Suppressor macrophage treated with lipopolysaccharide for 4 hours (primary cell): ENCODE measurements at regions not wholly inside any gene's neighbourhood (a gene's known extent, or its start where the extent isn't known, plus 50 kb on each side); places are given as distances from the start of the nearest gene placed in this dataset.

ENCODE experiments used
- DNase-seq: peaks from one replicate; pipeline ENCODE4 v3.0.0-alpha.2; 2020

- DNase-seq = no peak
Measured at GRCh38 chr11:95341221-95341620, 110.2 kb upstream of the SESN3 start.

- DNase-seq = no peak
Measured at GRCh38 chr11:95339086-95339901, 108.3 kb upstream of the SESN3 start.

GRCh38 chr11:95338430-95338991 lies 107.5 kb upstream of the SESN3 start:
- no peak for DNase-seq

GRCh38 chr11:95337972-95338429 lies 107.0 kb upstream of the SESN3 start:
- no peak for DNase-seq

GRCh38 chr11:95337175-95337957 lies 106.4 kb upstream of the SESN3 start:
- DNase-seq = peak; percentile 74

- DNase-seq = peak; percentile 6
Measured at GRCh38 chr11:95335989-95336388, 105.0 kb upstream of the SESN3 start.

- DNase-seq = no peak
Measured at GRCh38 chr11:95331161-95331560, 100.2 kb upstream of the SESN3 start.

- no peak for DNase-seq
Measured at GRCh38 chr11:95330302-95330701, 99.3 kb upstream of the SESN3 start.

- DNase-seq = no peak
Measured at GRCh38 chr11:95327273-95327948, 96.4 kb upstream of the SESN3 start.

GRCh38 chr11:95325777-95326258 lies 94.8 kb upstream of the SESN3 start:
- DNase-seq = no peak

- DNase-seq = no peak
Measured at GRCh38 chr11:95324826-95325225, 93.8 kb upstream of the SESN3 start.

GRCh38 chr11:95322539-95322938 lies 91.5 kb upstream of the SESN3 start:
- no peak for DNase-seq

GRCh38 chr11:95318498-95318897 lies 87.5 kb upstream of the SESN3 start:
- DNase-seq = peak; percentile 52

GRCh38 chr11:95308512-95309035 lies 77.6 kb upstream of the SESN3 start:
- no peak for DNase-seq

GRCh38 chr11:95307286-95307685 lies 76.3 kb upstream of the SESN3 start:
- no peak for DNase-seq

- DNase-seq = peak; percentile 48
Measured at GRCh38 chr11:95306801-95307200, 75.8 kb upstream of the SESN3 start.

- no peak for DNase-seq
Measured at GRCh38 chr11:95306123-95306522, 75.1 kb upstream of the SESN3 start.

GRCh38 chr11:95305705-95306104 lies 74.7 kb upstream of the SESN3 start:
- no peak for DNase-seq

GRCh38 chr11:95304777-95305176 lies 73.8 kb upstream of the SESN3 start:
- no peak for DNase-seq

GRCh38 chr11:95302211-95302610 lies 71.2 kb upstream of the SESN3 start:
- DNase-seq = no peak

- DNase-seq = no peak
Measured at GRCh38 chr11:95301474-95301873, 70.5 kb upstream of the SESN3 start.

- DNase-seq = no peak
Measured at GRCh38 chr11:95299078-95299679, 68.2 kb upstream of the SESN3 start.
